Heart left ventricle (tissue), 16 donors: ENCODE measurements at regions not wholly inside any gene's neighbourhood (a gene's known extent, or its start where the extent isn't known, plus 50 kb on each side); places are given as distances from the start of the nearest gene placed in this dataset.

Experiments
- ATAC-seq, 4 donors: fragments of 200-7000 bp; cut with Tn5 transposase; one replicate each; pipeline ENCODE4 v1.9.1; 2020 to 2022; ENCODE audit warnings: moderate library complexity in 4 of 4, mild to moderate bottlenecking in 3 of 4, moderate number of reproducible peaks in 1 of 4
- DNase-seq, 5 donors: peaks; one replicate each; pipeline ENCODE4 v3.0.0-alpha.2; 2020
- H3K27ac ChIP-seq, 12 donors: fragments of 200-600 bp; sonication (generic) in 4 of 12; one replicate each; pipeline versions ENCODE4 v1.5.0 to v1.8.0; 2016 to 2022; ENCODE audit warnings: mild to moderate bottlenecking in 2 of 12
- H3K27me3 ChIP-seq, 9 donors: fragments of 200-600 bp; sonication (generic) in 2 of 9; one replicate each; pipeline versions ENCODE4 v1.5.1 to v1.8.0; 2016 to 2022; ENCODE audit warnings: mild to moderate bottlenecking in 3 of 9
- H3K36me3 ChIP-seq, 9 donors: fragments of 200-600 bp; sonication (generic) in 2 of 9; one replicate each; pipeline versions ENCODE4 v1.5.0 to v1.8.0; 2018 to 2022; ENCODE audit warnings: mild to moderate bottlenecking in 2 of 9
- H3K4me1 ChIP-seq, 12 donors: fragments of 200-600 bp; sonication (generic) in 4 of 12; one replicate each; pipeline versions ENCODE4 v1.5.0 to v1.8.0; 2016 to 2022; ENCODE audit warnings: mild to moderate bottlenecking in 3 of 12
- H3K4me3 ChIP-seq, 12 donors: fragments of 200-600 bp; sonication (generic) in 4 of 12; one replicate each; pipeline versions ENCODE4 v1.5.0 to v1.8.0; 2017 to 2022; ENCODE audit warnings: mild to moderate bottlenecking in 9 of 12, moderate library complexity in 4 of 12
- H3K9me3 ChIP-seq, 12 donors: fragments of 200-600 bp; sonication (generic) in 4 of 12; one replicate each; pipeline versions ENCODE4 v1.5.0 to v1.8.0; 2016 to 2022; ENCODE audit warnings: mild to moderate bottlenecking in 1 of 12
- POLR2A ChIP-seq, 2 donors: fragments of 450-650 bp; IDR thresholded peaks; one replicate each; pipeline ENCODE4 v1.6.1; 2017; ENCODE audit warnings: antibody characterized with exemption in 2 of 2, mild to moderate bottlenecking in 2 of 2, moderate library complexity in 2 of 2
- WGBS, 4 donors: extraction: QIAGEN DNeasy Blood & Tissue Kit in 2 of 4; methylation state at CpG; one replicate each; pipeline versions ENCODE4 v1.1.5 to v1.1.7; 2013 to 2018; 5-methylcytosine and 5-hydroxymethylcytosine counted together
- intact Hi-C, 10 donors: fragments of 100-400 bp; cut with DNase I; formaldehyde crosslinking; loops; one replicate each; pipeline versions ENCODE4 v1.11.1 to v1.14.2; 2022
- TF ChIP-seq, protein P1 (sequence below), 12 donors: fragments of 200-600 bp; sonication (generic) in 4 of 12; IDR thresholded peaks; one replicate each; pipeline versions ENCODE4 v1.5.0 to v1.8.0; 2018 to 2022; ENCODE audit warnings: antibody characterized with exemption in 12 of 12, mild to moderate bottlenecking in 5 of 12
- donor health status: ischemic (EF 13 %, LVEDD 7.1; RV severe dilation, severe dysfunction).
- donor health status: healthy with polysubstance abuse.
- donor health status: DM: no; HTN: yes; CAD: no.
- donor health status: DM: no; HTN: no; CAD: no.
- donor health status: ischemic (EF 25% LVEDD 6.9; RV normal size, moderate dysfunction).
- donor health status: ischemic (EF 25% LVEDD 5.7; RV mildly dilated, moderate dysfunction).
- donor health status: healthy.
- donor health status: DM: yes; HTN: yes; CAD: no.
- donor health status: ischemic (EF 35%, LVEDD 5.7; RV mildly dilated, moderate dysfunction).
- donor health status: nonischemic (EF 11% LVEDD 7.7; RV severe dilation, severe dysfunction).
- donor health status: DM: yes; HTN: yes; CAD: no.
- donor health status: PGD.
- donor health status: ischemic (EF 29% LVEDD 5.4; RV normal size, mild dysfunction).
- donor health status: nonischemic (EF 23%, LVEDD 6.1; RV moderate dilation, normal function).

- Histone ChIP-seq H3K27me3 (no peaks in the 10 kb centered on the region), H3K4me1 (no peaks in the 10 kb centered on the region), H3K27ac (no peak overlapping the region), H3K9me3 (no peaks in the 10 kb centered on the region), H3K4me3 (no peak overlapping the region), H3K36me3 (no peaks in the 10 kb centered on the region)
- intact Hi-C loops = no loop called here
- ATAC-seq (no peak), DNase-seq (no peak)
- TF ChIP-seq POLR2A (IDR thresholded peaks at IDR 0.05) = no peak
- TF ChIP-seq, protein P1, sequence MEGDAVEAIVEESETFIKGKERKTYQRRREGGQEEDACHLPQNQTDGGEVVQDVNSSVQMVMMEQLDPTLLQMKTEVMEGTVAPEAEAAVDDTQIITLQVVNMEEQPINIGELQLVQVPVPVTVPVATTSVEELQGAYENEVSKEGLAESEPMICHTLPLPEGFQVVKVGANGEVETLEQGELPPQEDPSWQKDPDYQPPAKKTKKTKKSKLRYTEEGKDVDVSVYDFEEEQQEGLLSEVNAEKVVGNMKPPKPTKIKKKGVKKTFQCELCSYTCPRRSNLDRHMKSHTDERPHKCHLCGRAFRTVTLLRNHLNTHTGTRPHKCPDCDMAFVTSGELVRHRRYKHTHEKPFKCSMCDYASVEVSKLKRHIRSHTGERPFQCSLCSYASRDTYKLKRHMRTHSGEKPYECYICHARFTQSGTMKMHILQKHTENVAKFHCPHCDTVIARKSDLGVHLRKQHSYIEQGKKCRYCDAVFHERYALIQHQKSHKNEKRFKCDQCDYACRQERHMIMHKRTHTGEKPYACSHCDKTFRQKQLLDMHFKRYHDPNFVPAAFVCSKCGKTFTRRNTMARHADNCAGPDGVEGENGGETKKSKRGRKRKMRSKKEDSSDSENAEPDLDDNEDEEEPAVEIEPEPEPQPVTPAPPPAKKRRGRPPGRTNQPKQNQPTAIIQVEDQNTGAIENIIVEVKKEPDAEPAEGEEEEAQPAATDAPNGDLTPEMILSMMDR (IDR thresholded peaks at IDR 0.05) = no peak
- 71 to 82% (median 79%) methylated on average over 4 of the region's 4 CpGs for WGBS, 4 donors
These were observed 109.6 kb upstream of the SLCO6A1 start for GRCh38 chr5:102608414-102608813.

GRCh38 chr5:102611312-102611711, 112.5 kb upstream of the SLCO6A1 start:
- DNase-seq (no peak), ATAC-seq (no peak)
- WGBS, 4 donors = 73 to 92% (median 82%) methylated on average over 1 of the region's 1 CpG
- Histone ChIP-seq H3K36me3 (no peaks in the 10 kb centered on the region), H3K4me3 (no peak overlapping the region), H3K27me3 (no peaks in the 10 kb centered on the region), H3K27ac (no peak overlapping the region), H3K4me1 (no peaks in the 10 kb centered on the region), H3K9me3 (no peaks in the 10 kb centered on the region)
- TF ChIP-seq, protein P1 (IDR thresholded peaks at IDR 0.05) = no peak
- no peak for TF ChIP-seq POLR2A (IDR thresholded peaks at IDR 0.05)
- intact Hi-C loops = no loop called here

GRCh38 chr5:102613661-102614060, 114.9 kb upstream of the SLCO6A1 start:
- H3K4me3 ChIP-seq = no peak overlapping the region
- no peaks in the 10 kb centered on the region for H3K36me3 ChIP-seq
- TF ChIP-seq, protein P1 (IDR thresholded peaks at IDR 0.05) = no peak
- no peak for TF ChIP-seq POLR2A (IDR thresholded peaks at IDR 0.05)
- DNase-seq (no peak), ATAC-seq (no peak)
- no peak overlapping the region for H3K27ac ChIP-seq
- WGBS, 4 donors = 80 to 94% (median 84%) methylated on average over 2 of the region's 2 CpGs
- intact Hi-C loops = no loop called here
- H3K9me3 ChIP-seq = no peaks in the 10 kb centered on the region
- H3K27me3 ChIP-seq = no peaks in the 10 kb centered on the region
- no peaks in the 10 kb centered on the region for H3K4me1 ChIP-seq

GRCh38 chr5:102617191-102618187, 118.7 kb upstream of the SLCO6A1 start:
- TF ChIP-seq, protein P1 (IDR thresholded peaks at IDR 0.05) = no peak
- Histone ChIP-seq H3K4me1 (no peaks in the 10 kb centered on the region), H3K27me3 (no peaks in the 10 kb centered on the region), H3K36me3 (no peaks in the 10 kb centered on the region), H3K4me3 (no peak overlapping the region), H3K9me3 (peaks cover 0 to 3% (median 0%) of the 10 kb centered on the region in 12 donors), H3K27ac (peak overlapping the region in 4 of 12 donors; percentile 11 to 76 (median 28))
- ATAC-seq = peak in 1 of 4 donors; percentile 46
- WGBS, 4 donors = 73 to 91% (median 86%) methylated on average over 5 of the region's 5 CpGs
- intact Hi-C loops = no loop called here
- DNase-seq = no peak
